ENCODE measurements at regions not wholly inside any gene's neighbourhood (a gene's known extent, or its start where the extent isn't known, plus 50 kb on each side); places are given as distances from the start of the nearest gene placed in this dataset.

- H3K9ac ChIP-seq = no peak overlapping the region
- no peak for DNase-seq
- H3K4me3 ChIP-seq (ENCODE audit: low read depth in 2 of 2, low read length in 1 of 2) = no peak overlapping the region
- H4K20me1 ChIP-seq (ENCODE audit: insufficient read depth) = no peaks in the 10 kb centered on the region
- no peaks in the 10 kb centered on the region for H3F3A ChIP-seq (replicated peaks; ENCODE audit: insufficient read depth)
- H3K27me3 ChIP-seq (ENCODE audit: insufficient read depth) = no peaks in the 10 kb centered on the region
- H3K79me2 ChIP-seq (ENCODE audit: insufficient read depth) = no peaks in the 10 kb centered on the region
- H3K9me3 ChIP-seq = no peaks in the 10 kb centered on the region
- ChIA-PET POLR2A (no interaction called here), CTCF (interaction anchor here (0.6 to 2.8 kb wide), 3 partner anchors 10 to 1358 kb away, joined by 3 to 15 read pairs (median 3); no protein-coding TSS in a partner anchor)
- no peak overlapping the region for H3K27ac ChIP-seq (ENCODE audit: low read depth in 2 of 2, low read length in 1 of 2)
- no peaks in the 10 kb centered on the region for H3K36me3 ChIP-seq (replicated peaks in 1 of 2; ENCODE audit: control insufficient read depth in 1 of 2, insufficient read depth in 2 of 2, low read length in 1 of 2)
- H2AFZ ChIP-seq (ENCODE audit: low read depth) = no peak overlapping the region
- no peaks in the 10 kb centered on the region for H3K9me2 ChIP-seq
- TF ChIP-seq NRF1 (IDR thresholded peaks at IDR 0.05; ENCODE audit: low read depth, low read length) (no peak), TEAD4 (IDR thresholded peaks at IDR 0.05; ENCODE audit: borderline replicate concordance, insufficient read depth) (no peak), IRF3 (IDR thresholded peaks at IDR 0.05; ENCODE audit: low read depth, low read length) (no peak), POLR2AphosphoS5 (IDR thresholded peaks at IDR 0.05; ENCODE audit: low read depth, low read length) (no peak), USF2 (IDR thresholded peaks at IDR 0.05; ENCODE audit: borderline replicate concordance, low read depth, low read length) (no peak), REST (IDR thresholded peaks at IDR 0.05; ENCODE audit: low read depth, low read length) (no peak), TCF12 (IDR thresholded peaks at IDR 0.05) (no peak), GABPA (IDR thresholded peaks at IDR 0.05; ENCODE audit: low read depth) (no peak), MXI1 (IDR thresholded peaks at IDR 0.05; ENCODE audit: low read depth, low read length) (no peak), EZH2phosphoT487 (IDR thresholded peaks at IDR 0.05; ENCODE audit: borderline replicate concordance, low read depth) (no peak), FOSL2 (IDR thresholded peaks at IDR 0.05; ENCODE audit: borderline replicate concordance, low read depth) (no peak)
- peaks cover 0 to 2% of the 10 kb centered on the region in 2 experiments; a peak in 2 of 4 replicates for H3K4me1 ChIP-seq (ENCODE audit: control insufficient read depth in 1 of 2, insufficient read depth in 2 of 2, low read depth in 1 of 2, low read length in 1 of 2)
- H3K4me2 ChIP-seq = no peak overlapping the region
- WGBS (ENCODE audit: low lambda C conversion rate) = 71% methylated on average over 3 of the region's 3 CpGs
Measured at GRCh38 chr1:58152697-58153096, 393.8 kb downstream of the OMA1 start.

Measured in SK-N-SH (cell line).